ENCODE measurements at regions not wholly inside any gene's neighbourhood (a gene's known extent, or its start where the extent isn't known, plus 50 kb on each side); places are given as distances from the start of the nearest gene placed in this dataset.

GRCh38 chr7:9302436-9302835 lies 869.0 kb downstream of the NXPH1 start:
- no peak for TF ChIP-seq NR2C2 (CRISPR knock-in tag; IDR thresholded peaks at IDR 0.05)
- no peak for TF ChIP-seq SP1 (CRISPR knock-in tag; conservative IDR thresholded peaks at IDR 0.05)
- no peak for TF ChIP-seq CTCF (IDR thresholded peaks at IDR 0.05)
- no peak for TF ChIP-seq ZNF263 (CRISPR knock-in tag; IDR thresholded peaks at IDR 0.05; ENCODE audit: low read depth)
- TF ChIP-seq PREB (CRISPR knock-in tag; IDR thresholded peaks at IDR 0.05; ENCODE audit: borderline replicate concordance): no peak

All from WTC11 (cell line).